Liver (tissue), 7 donors: ENCODE measurements at regions not wholly inside any gene's neighbourhood (a gene's known extent, or its start where the extent isn't known, plus 50 kb on each side); places are given as distances from the start of the nearest gene placed in this dataset.

Experiments used
- DNase-seq: peaks from one replicate; pipeline ENCODE4 v3.0.0-alpha.2; 2017; ENCODE audit warnings: low spot score
- H3K27ac ChIP-seq, 2 donors: one replicate each; pipeline ENCODE4 v1.7.0; 2013; ENCODE audit warnings: inconsistent platforms in 2 of 2, low read length in 2 of 2, control low read depth in 1 of 2, low read depth in 1 of 2, mild to moderate bottlenecking in 1 of 2
- H3K27me3 ChIP-seq, 4 donors: one replicate each; pipeline versions ENCODE4 v1.6.1 to v1.7.0; 2013; ENCODE audit warnings: low read length in 3 of 4, inconsistent platforms in 1 of 4, mild to moderate bottlenecking in 1 of 4, moderate library complexity in 1 of 4; ENCODE audit not compliant: control insufficient read depth in 4 of 4, insufficient read depth in 4 of 4
- H3K36me3 ChIP-seq, 4 donors: one replicate each; pipeline versions ENCODE4 v1.6.1 to v1.7.0; 2013; ENCODE audit warnings: low read length in 3 of 4, mild to moderate bottlenecking in 3 of 4, low read depth in 1 of 4, moderate library complexity in 1 of 4; ENCODE audit not compliant: control insufficient read depth in 4 of 4, insufficient read depth in 3 of 4
- H3K4me1 ChIP-seq, 4 donors: one replicate each; pipeline versions ENCODE4 v1.6.1 to v1.7.0; 2013; ENCODE audit warnings: low read length in 3 of 4, mild to moderate bottlenecking in 3 of 4, moderate library complexity in 1 of 4; ENCODE audit not compliant: control insufficient read depth in 4 of 4, insufficient read depth in 4 of 4
- H3K4me3 ChIP-seq, 3 donors: one replicate each; pipeline versions ENCODE4 v1.6.1 to v1.7.0; 2013; ENCODE audit warnings: low read length in 3 of 3, control low read depth in 1 of 3, low read depth in 1 of 3, mild to moderate bottlenecking in 1 of 3
- H3K9ac ChIP-seq, 2 donors: one replicate each; pipeline ENCODE4 v1.7.0; 2013; ENCODE audit warnings: low read length in 2 of 2, mild to moderate bottlenecking in 2 of 2, moderate library complexity in 2 of 2, control low read depth in 1 of 2, low read depth in 1 of 2
- H3K9me3 ChIP-seq, 4 donors: one replicate each; pipeline versions ENCODE4 v1.6.1 to v1.7.0; 2013; ENCODE audit warnings: low read length in 3 of 4; ENCODE audit not compliant: control insufficient read depth in 4 of 4
- FOXA2 ChIP-seq: IDR thresholded peaks from 2 replicates; pipeline ENCODE4 v1.6.1; 2016; ENCODE audit warnings: antibody characterized with exemption
- HNF4A ChIP-seq, 2 donors: conservative IDR thresholded peaks; 2 replicates each; pipeline ENCODE4 v1.6.1; 2016; ENCODE audit warnings: antibody characterized with exemption in 2 of 2, mild to moderate bottlenecking in 2 of 2
- JUND ChIP-seq, 2 donors: IDR thresholded peaks; 2 replicates each; pipeline ENCODE4 v1.6.1; 2016; ENCODE audit warnings: antibody characterized with exemption in 2 of 2
- SP1 ChIP-seq: IDR thresholded peaks from 2 replicates; pipeline ENCODE4 v1.6.1; 2018; ENCODE audit warnings: antibody characterized with exemption, mild to moderate bottlenecking
- TAF1 ChIP-seq: conservative IDR thresholded peaks from 2 replicates; pipeline ENCODE4 v1.6.1; 2016; ENCODE audit warnings: antibody characterized with exemption, mild to moderate bottlenecking
- WGBS: extraction: QIAGEN DNeasy Blood & Tissue Kit; methylation state at CpG from one replicate; pipeline ENCODE4 v1.1.7; 2013; 5-methylcytosine and 5-hydroxymethylcytosine counted together
- TF ChIP-seq, protein P1 (sequence below): IDR thresholded peaks from 2 replicates; pipeline ENCODE4 v1.6.1; 2016; ENCODE audit warnings: antibody characterized with exemption, mild to moderate bottlenecking
- TF ChIP-seq, protein P2 (sequence below): IDR thresholded peaks from 2 replicates; pipeline ENCODE4 v1.6.1; 2016; ENCODE audit warnings: antibody characterized with exemption
- TF ChIP-seq, protein P3 (sequence below): IDR thresholded peaks from 2 replicates; pipeline ENCODE4 v1.6.1; 2016; ENCODE audit warnings: antibody characterized with exemption
- TF ChIP-seq, protein P4 (sequence below): IDR thresholded peaks from 2 replicates; pipeline ENCODE4 v1.6.1; 2016; ENCODE audit warnings: antibody characterized with exemption
- donor health status: healthy.
- donor health status: healthy.
- donor health status: healthy.
- donor health status: healthy.

DNA sequence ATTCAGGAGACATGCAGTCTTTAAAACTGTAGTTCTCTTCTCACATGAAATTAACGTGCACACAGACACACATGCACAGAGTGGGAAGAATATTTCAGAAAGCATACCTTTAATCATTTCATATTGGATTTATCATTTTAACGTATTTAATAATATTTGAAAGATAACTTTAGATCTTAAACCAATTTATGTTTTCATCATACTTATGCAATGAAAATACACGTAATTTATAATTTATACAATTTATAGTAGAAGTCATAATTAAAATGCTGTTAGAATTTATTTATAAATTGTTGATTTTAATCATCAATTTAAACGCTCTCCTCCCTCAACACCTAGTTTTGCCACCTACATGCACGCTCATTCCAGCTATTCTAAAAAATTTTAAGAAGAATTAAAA lies 894.9 kb upstream of the CTNND2 start:
- H3K4me1 ChIP-seq: no peaks in the 10 kb centered on the region
- TF ChIP-seq FOXA2: no peak
- TF ChIP-seq, protein P1, sequence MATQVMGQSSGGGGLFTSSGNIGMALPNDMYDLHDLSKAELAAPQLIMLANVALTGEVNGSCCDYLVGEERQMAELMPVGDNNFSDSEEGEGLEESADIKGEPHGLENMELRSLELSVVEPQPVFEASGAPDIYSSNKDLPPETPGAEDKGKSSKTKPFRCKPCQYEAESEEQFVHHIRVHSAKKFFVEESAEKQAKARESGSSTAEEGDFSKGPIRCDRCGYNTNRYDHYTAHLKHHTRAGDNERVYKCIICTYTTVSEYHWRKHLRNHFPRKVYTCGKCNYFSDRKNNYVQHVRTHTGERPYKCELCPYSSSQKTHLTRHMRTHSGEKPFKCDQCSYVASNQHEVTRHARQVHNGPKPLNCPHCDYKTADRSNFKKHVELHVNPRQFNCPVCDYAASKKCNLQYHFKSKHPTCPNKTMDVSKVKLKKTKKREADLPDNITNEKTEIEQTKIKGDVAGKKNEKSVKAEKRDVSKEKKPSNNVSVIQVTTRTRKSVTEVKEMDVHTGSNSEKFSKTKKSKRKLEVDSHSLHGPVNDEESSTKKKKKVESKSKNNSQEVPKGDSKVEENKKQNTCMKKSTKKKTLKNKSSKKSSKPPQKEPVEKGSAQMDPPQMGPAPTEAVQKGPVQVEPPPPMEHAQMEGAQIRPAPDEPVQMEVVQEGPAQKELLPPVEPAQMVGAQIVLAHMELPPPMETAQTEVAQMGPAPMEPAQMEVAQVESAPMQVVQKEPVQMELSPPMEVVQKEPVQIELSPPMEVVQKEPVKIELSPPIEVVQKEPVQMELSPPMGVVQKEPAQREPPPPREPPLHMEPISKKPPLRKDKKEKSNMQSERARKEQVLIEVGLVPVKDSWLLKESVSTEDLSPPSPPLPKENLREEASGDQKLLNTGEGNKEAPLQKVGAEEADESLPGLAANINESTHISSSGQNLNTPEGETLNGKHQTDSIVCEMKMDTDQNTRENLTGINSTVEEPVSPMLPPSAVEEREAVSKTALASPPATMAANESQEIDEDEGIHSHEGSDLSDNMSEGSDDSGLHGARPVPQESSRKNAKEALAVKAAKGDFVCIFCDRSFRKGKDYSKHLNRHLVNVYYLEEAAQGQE: no peak
- TF ChIP-seq, protein P2, sequence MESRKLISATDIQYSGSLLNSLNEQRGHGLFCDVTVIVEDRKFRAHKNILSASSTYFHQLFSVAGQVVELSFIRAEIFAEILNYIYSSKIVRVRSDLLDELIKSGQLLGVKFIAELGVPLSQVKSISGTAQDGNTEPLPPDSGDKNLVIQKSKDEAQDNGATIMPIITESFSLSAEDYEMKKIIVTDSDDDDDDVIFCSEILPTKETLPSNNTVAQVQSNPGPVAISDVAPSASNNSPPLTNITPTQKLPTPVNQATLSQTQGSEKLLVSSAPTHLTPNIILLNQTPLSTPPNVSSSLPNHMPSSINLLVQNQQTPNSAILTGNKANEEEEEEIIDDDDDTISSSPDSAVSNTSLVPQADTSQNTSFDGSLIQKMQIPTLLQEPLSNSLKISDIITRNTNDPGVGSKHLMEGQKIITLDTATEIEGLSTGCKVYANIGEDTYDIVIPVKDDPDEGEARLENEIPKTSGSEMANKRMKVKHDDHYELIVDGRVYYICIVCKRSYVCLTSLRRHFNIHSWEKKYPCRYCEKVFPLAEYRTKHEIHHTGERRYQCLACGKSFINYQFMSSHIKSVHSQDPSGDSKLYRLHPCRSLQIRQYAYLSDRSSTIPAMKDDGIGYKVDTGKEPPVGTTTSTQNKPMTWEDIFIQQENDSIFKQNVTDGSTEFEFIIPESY: no peak
- TF ChIP-seq, protein P3, sequence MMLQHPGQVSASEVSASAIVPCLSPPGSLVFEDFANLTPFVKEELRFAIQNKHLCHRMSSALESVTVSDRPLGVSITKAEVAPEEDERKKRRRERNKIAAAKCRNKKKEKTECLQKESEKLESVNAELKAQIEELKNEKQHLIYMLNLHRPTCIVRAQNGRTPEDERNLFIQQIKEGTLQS: no peak
- no peak overlapping the region for H3K9ac ChIP-seq
- no peaks in the 10 kb centered on the region for H3K36me3 ChIP-seq
- peaks cover 0 to 4% (median 2%) of the 10 kb centered on the region in 4 donors for H3K9me3 ChIP-seq
- H3K4me3 ChIP-seq: no peak overlapping the region
- no peak for DNase-seq
- WGBS: 72% methylated on average over 5 of the region's 5 CpGs
- H3K27ac ChIP-seq: no peak overlapping the region
- no peaks in the 10 kb centered on the region for H3K27me3 ChIP-seq

DNA sequence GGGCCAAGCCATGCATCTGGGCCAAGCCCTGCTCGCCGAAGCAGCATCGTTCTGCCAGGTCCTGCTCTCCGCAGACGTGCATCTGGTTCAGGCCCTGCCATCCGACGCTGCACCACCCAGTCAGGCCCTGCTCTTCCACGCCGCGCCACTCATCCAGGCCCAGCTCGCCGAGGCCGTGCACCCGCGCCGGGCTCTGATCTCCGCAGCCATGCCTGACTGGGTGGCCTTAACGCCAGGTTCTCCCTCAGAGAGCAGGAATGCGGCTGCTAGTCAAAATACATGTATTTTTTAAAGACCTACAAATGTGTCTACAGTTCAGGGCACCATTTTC lies 891.1 kb upstream of the CTNND2 start:
- WGBS: 94% methylated on average over 19 of the region's 19 CpGs
- Histone ChIP-seq H3K27ac (no peak overlapping the region), H3K36me3 (no peaks in the 10 kb centered on the region), H3K9ac (no peak overlapping the region), H3K27me3 (no peaks in the 10 kb centered on the region), H3K4me3 (no peak overlapping the region), H3K4me1 (no peaks in the 10 kb centered on the region), H3K9me3 (peaks cover 0 to 4% (median 2%) of the 10 kb centered on the region in 4 donors)
- TF ChIP-seq JUND (IDR thresholded peaks at IDR 0.05) (no peak), TAF1 (no peak)
- TF ChIP-seq, protein P3: no peak
- TF ChIP-seq, protein P2: no peak
- no peak for DNase-seq

DNA sequence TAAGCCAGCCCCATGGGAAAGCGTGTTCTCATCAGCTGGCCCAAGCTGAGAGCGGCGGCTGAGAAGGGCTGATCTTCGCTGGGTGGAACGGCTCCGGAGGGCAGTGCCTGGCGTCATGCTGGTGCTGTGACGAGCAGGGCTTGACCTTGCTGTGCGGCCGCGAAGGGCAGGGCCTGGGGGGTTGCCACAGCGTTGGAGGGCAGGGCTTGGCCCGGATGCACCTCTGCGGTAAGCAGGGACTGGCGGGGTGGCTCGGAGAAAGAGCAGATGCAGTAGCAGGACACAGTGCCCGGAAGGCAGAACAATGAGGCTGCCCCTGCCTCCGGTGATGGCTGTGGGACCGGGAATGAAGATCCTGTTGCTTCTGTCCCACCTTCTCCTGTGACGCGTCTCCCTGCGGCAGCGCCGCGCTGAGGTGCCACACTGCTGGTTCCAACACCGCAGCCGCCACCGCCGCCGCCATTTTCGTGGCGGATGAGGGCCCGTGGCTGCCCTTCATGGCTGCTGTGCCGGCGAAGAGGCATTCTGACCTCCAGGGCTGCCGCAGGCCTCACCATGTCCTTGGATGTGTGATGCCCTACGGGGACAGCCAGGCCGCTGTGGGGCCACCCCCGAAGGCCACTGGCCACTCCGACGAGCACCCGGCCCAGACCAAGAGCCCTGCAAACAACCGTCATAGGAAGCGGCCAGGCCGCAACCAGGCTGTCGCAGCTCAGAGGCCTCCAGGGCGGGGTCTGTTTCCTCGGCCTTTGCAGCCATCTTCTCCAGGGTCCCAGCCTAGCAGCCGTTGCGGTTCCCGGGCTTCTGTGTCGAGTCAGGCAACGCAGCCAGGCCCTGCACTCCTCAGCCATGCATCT lies 890.5 kb upstream of the CTNND2 start:
- TF ChIP-seq, protein P4, sequence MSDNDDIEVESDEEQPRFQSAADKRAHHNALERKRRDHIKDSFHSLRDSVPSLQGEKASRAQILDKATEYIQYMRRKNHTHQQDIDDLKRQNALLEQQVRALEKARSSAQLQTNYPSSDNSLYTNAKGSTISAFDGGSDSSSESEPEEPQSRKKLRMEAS: no peak
- TF ChIP-seq HNF4A (conservative IDR thresholded peaks at IDR 0.05) (no peak), SP1 (no peak)
- Histone ChIP-seq H3K9ac (no peak overlapping the region), H3K36me3 (no peaks in the 10 kb centered on the region), H3K4me1 (no peaks in the 10 kb centered on the region), H3K27me3 (no peaks in the 10 kb centered on the region), H3K4me3 (no peak overlapping the region), H3K27ac (no peak overlapping the region), H3K9me3 (peaks cover 0 to 4% (median 2%) of the 10 kb centered on the region in 4 donors)
- DNase-seq: no peak
- 95% methylated on average over 53 of the region's 53 CpGs for WGBS
